ENCODE measurements at regions not wholly inside any gene's neighbourhood (a gene's known extent, or its start where the extent isn't known, plus 50 kb on each side); places are given as distances from the start of the nearest gene placed in this dataset.
"Not testable (repeated sequence)": the region's sequence is repeated elsewhere in the genome, so short reads cannot be mapped to it uniquely, and the experiment has no call there.

- not testable (repeated sequence) for TF ChIP-seq POLR2A, CTCF (IDR thresholded peaks at IDR 0.05)
Observed at GRCh38 chr11:127933961-127934360, 653.4 kb downstream of the ETS1 start.

Measured in prostate gland (tissue), 2 donors.